HEK293 (cell line): ENCODE measurements at regions not wholly inside any gene's neighbourhood (a gene's known extent, or its start where the extent isn't known, plus 50 kb on each side); places are given as distances from the start of the nearest gene placed in this dataset.

ENCODE experiments used
- CTCF ChIA-PET: fragments of 350-600 bp; formaldehyde crosslinking; extraction: SDS; loops from one replicate; lab custom pipeline; 2021; ENCODE audit warnings: antibody characterized with exemption; lab: Yijun Ruan, JAX
- POLR2A ChIA-PET: fragments of 300-600 bp; formaldehyde crosslinking; extraction: SDS; loops from one replicate; lab custom pipeline; 2020; ENCODE audit warnings: antibody characterized with exemption, inconsistent platforms; lab: Yijun Ruan, JAX
- H3K27ac ChIP-seq: fragments of 200-500 bp; sonication (Bioruptor generic); 2 replicates; pipeline ENCODE4 v1.5.1; 2014; ENCODE audit warnings: low read depth, low read length, control low read depth, inconsistent platforms; ENCODE audit errors: extremely low read depth
- H3K36me3 ChIP-seq, 2 experiments: fragments of 200-500 bp in 1 of 2; sonication (Bioruptor generic) in 1 of 2; 1 replicate in 1 of 2; 2 replicates in 1 of 2; pipeline ENCODE4 v1.5.1; 2014 to 2017; ENCODE audit warnings: inconsistent platforms in 2 of 2, low read length in 2 of 2; ENCODE audit not compliant: control insufficient read depth in 2 of 2, insufficient read depth in 1 of 2
- H3K4me1 ChIP-seq: fragments of 200-500 bp; sonication (Bioruptor generic); 2 replicates; pipeline ENCODE4 v1.5.1; 2014; ENCODE audit warnings: mild to moderate bottlenecking, low read length, inconsistent platforms; ENCODE audit not compliant: control insufficient read depth, insufficient read depth
- H3K4me3 ChIP-seq: 2 replicates; pipeline ENCODE4 v1.5.1; 2011; ENCODE audit warnings: low read depth, mild to moderate bottlenecking, control low read depth, low read length, moderate library complexity
- H3K9me3 ChIP-seq: fragments of 200-500 bp; sonication (Bioruptor generic); 2 replicates; pipeline ENCODE4 v1.5.1; 2014; ENCODE audit warnings: low read depth, low read length, inconsistent platforms; ENCODE audit not compliant: control insufficient read depth, insufficient read depth
- GLIS1 ChIP-seq: fragments of 450-650 bp; formaldehyde crosslinking; IDR thresholded peaks from 2 replicates; pipeline ENCODE4 v1.5.1; 2016; ENCODE audit warnings: missing biosample characterization, missing genetic modification characterization
- KLF9 ChIP-seq: fragments of 450-650 bp; formaldehyde crosslinking; IDR thresholded peaks from 2 replicates; pipeline ENCODE4 v1.5.1; 2016; ENCODE audit warnings: missing biosample characterization, missing genetic modification characterization, low read depth
- MEIS1 ChIP-seq: sonication (generic); formaldehyde crosslinking; IDR thresholded peaks from 2 replicates; pipeline ENCODE4 v1.8.1; 2022; ENCODE audit warnings: missing genetic modification reagents, mild to moderate bottlenecking, borderline replicate concordance
- MZF1 ChIP-seq: fragments of 450-650 bp; formaldehyde crosslinking; IDR thresholded peaks from 2 replicates; pipeline ENCODE4 v1.5.1; 2017; ENCODE audit warnings: missing biosample characterization, missing genetic modification characterization, borderline replicate concordance
- OSR2 ChIP-seq: fragments of 450-650 bp; formaldehyde crosslinking; IDR thresholded peaks from 2 replicates; pipeline ENCODE4 v1.5.1; 2016; ENCODE audit warnings: missing biosample characterization, missing genetic modification characterization
- OVOL3 ChIP-seq: fragments of 450-650 bp; formaldehyde crosslinking; IDR thresholded peaks from 2 replicates; pipeline ENCODE4 v1.5.1; 2016; ENCODE audit warnings: missing biosample characterization, missing genetic modification characterization
- PRDM1 ChIP-seq: fragments of 450-650 bp; formaldehyde crosslinking; IDR thresholded peaks from 2 replicates; pipeline ENCODE4; 2016; ENCODE audit warnings: missing biosample characterization, missing genetic modification characterization
- WT1 ChIP-seq: fragments of 450-650 bp; formaldehyde crosslinking; IDR thresholded peaks from 2 replicates; pipeline ENCODE4 v1.5.1; 2016; ENCODE audit warnings: missing biosample characterization, missing genetic modification characterization
- ZBTB7A ChIP-seq: fragments of 450-650 bp; formaldehyde crosslinking; IDR thresholded peaks from 2 replicates; pipeline ENCODE4 v1.5.1; 2016; ENCODE audit warnings: low read depth, missing biosample characterization, missing genetic modification characterization
- ZBTB8A ChIP-seq: fragments of 450-650 bp; formaldehyde crosslinking; IDR thresholded peaks from 2 replicates; pipeline ENCODE4 v1.5.1; 2016; ENCODE audit warnings: missing biosample characterization, missing genetic modification characterization
- ZFP37 ChIP-seq: fragments of 450-650 bp; formaldehyde crosslinking; IDR thresholded peaks from 2 replicates; pipeline ENCODE4 v1.5.1; 2016; ENCODE audit warnings: missing biosample characterization, missing genetic modification characterization
- ZIC2 ChIP-seq: fragments of 450-650 bp; formaldehyde crosslinking; IDR thresholded peaks from 2 replicates; pipeline ENCODE4 v1.5.1; 2016; ENCODE audit warnings: missing biosample characterization, missing genetic modification characterization
- ZNF146 ChIP-seq: fragments of 450-650 bp; formaldehyde crosslinking; IDR thresholded peaks from 2 replicates; pipeline ENCODE4 v1.5.1; 2016; ENCODE audit warnings: missing biosample characterization, missing genetic modification characterization
- ZNF202 ChIP-seq: fragments of 450-650 bp; formaldehyde crosslinking; IDR thresholded peaks from 2 replicates; pipeline ENCODE4 v1.5.1; 2016; ENCODE audit warnings: missing biosample characterization, missing genetic modification characterization, borderline replicate concordance
- ZNF274 ChIP-seq, 2 experiments: fragments of 200-500 bp in 1 of 2; fragments of 450-650 bp in 1 of 2; sonication (Bioruptor generic) in 1 of 2; formaldehyde crosslinking in 1 of 2; IDR thresholded peaks; 2 replicates each; pipeline versions ENCODE4 v1.5.1 to v1.6.1; 2014 to 2016; ENCODE audit warnings: borderline replicate concordance in 1 of 2, inconsistent platforms in 1 of 2, low read length in 1 of 2, missing biosample characterization in 1 of 2, missing genetic modification characterization in 1 of 2
- ZNF366 ChIP-seq: fragments of 450-650 bp; formaldehyde crosslinking; conservative IDR thresholded peaks from 2 replicates; pipeline ENCODE4 v1.5.1; 2016; ENCODE audit warnings: missing biosample characterization, missing genetic modification characterization
- ZNF426 ChIP-seq: fragments of 450-650 bp; formaldehyde crosslinking; IDR thresholded peaks from 2 replicates; pipeline ENCODE4 v1.5.1; 2017; ENCODE audit warnings: missing biosample characterization, missing genetic modification characterization, mild to moderate bottlenecking, inconsistent platforms, moderate library complexity
- ZNF600 ChIP-seq: fragments of 450-650 bp; formaldehyde crosslinking; IDR thresholded peaks from 2 replicates; pipeline ENCODE4 v1.5.1; 2016; ENCODE audit warnings: missing biosample characterization, missing genetic modification characterization
- ZNF843 ChIP-seq: fragments of 450-650 bp; formaldehyde crosslinking; IDR thresholded peaks from 2 replicates; pipeline ENCODE4 v1.5.1; 2016; ENCODE audit warnings: missing biosample characterization, missing genetic modification characterization
- ZSCAN30 ChIP-seq: fragments of 450-650 bp; IDR thresholded peaks from 2 replicates; pipeline ENCODE4 v1.5.1; 2018; ENCODE audit warnings: missing biosample characterization, mild to moderate bottlenecking, missing genetic modification characterization, moderate library complexity
- TF ChIP-seq, protein P1 (sequence below): fragments of 450-650 bp; formaldehyde crosslinking; IDR thresholded peaks from 2 replicates; pipeline ENCODE4 v1.5.1; 2016; ENCODE audit warnings: missing biosample characterization, missing genetic modification characterization
- TF ChIP-seq, protein P2 (sequence below): fragments of 450-650 bp; formaldehyde crosslinking; IDR thresholded peaks from 2 replicates; pipeline ENCODE4 v1.5.1; 2016; ENCODE audit warnings: missing biosample characterization, missing genetic modification characterization

DNA sequence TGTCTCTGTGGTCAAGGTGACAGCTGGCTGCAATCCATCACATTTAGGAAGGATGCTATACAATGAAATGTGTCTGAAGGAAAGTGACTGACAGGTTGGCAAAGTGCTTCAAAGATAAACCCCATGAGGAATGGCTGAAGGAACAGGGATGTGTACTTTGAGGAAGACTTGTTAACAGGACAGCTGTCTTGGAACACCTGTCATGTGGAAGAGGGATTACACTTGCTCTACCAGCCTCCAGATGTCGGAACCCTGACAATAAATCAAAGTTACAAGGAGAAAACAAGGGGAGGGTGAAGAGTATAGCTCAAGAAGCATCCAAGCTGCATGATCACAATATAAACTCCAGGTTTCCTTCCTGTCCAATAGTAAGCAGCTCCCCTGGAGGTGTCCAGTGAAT lies 147.8 kb upstream of the TMCC3 start:
- H3K4me3 ChIP-seq: no peak overlapping the region
- no peaks in the 10 kb centered on the region for H3K4me1 ChIP-seq
- H3K27ac ChIP-seq: no peak overlapping the region
- ChIA-PET POLR2A (no interaction called here), CTCF (interaction anchor here (1.0 kb wide), 1 partner anchor 77 kb away, joined by 4 read pairs; no protein-coding TSS in a partner anchor)
- H3K9me3 ChIP-seq: no peaks in the 10 kb centered on the region
- no peaks in the 10 kb centered on the region for H3K36me3 ChIP-seq
- no peak for TF ChIP-seq ZNF426
- TF ChIP-seq ZBTB7A (tag by site-specific recombination): no peak
- TF ChIP-seq ZBTB8A (tag by site-specific recombination): no peak
- no peak for TF ChIP-seq MEIS1 (CRISPR knock-in tag)
- no peak for TF ChIP-seq ZNF274 (IDR thresholded peaks at IDR 0.05; ENCODE audit: low read length)
- TF ChIP-seq ZNF274 (tag by site-specific recombination; IDR thresholded peaks at IDR 0.05; ENCODE audit: borderline replicate concordance): no peak
- TF ChIP-seq KLF9: no peak
- TF ChIP-seq ZSCAN30 (tag by site-specific recombination): no peak
- no peak for TF ChIP-seq ZFP37 (tag by site-specific recombination)
- no peak for TF ChIP-seq OVOL3
- TF ChIP-seq, all 188 proteins: peak for 0

DNA sequence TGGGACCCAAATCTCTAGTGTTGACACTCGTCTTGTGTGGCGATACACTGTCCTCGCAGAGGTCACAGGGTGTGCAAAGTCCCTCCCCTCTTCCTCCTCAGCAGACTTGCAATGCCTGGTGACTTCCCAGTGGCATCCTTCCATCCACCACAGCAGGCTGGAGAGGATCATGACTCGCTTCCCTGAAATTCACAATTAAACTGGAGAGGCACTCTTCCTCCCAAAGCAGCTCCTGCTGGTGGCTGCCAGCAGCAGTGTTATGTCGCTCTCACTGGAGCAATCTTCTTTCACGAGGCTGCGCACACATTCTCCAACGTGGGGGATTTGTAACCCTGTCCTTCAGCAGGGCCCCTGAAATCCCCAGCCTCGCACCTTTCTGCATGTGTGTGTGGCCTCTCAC lies 145.2 kb upstream of the TMCC3 start:
- ChIA-PET POLR2A (no interaction called here), CTCF (interaction anchor here (0.5 to 0.9 kb wide), 2 partner anchors 145 to 1521 kb away, joined by 3 to 5 read pairs; partner anchors contain the start of gene TMCC3)
- no peaks in the 10 kb centered on the region for H3K4me1 ChIP-seq
- no peaks in the 10 kb centered on the region for H3K9me3 ChIP-seq
- H3K27ac ChIP-seq: no peak overlapping the region
- TF ChIP-seq GLIS1 (tag by site-specific recombination) (peak; percentile 56), ZNF202 (no peak), PRDM1 (tag by site-specific recombination) (peak; percentile 70), ZNF146 (no peak), ZNF366 (tag by site-specific recombination) (peak; percentile 61; the same call in 1 of the 2 replicates), MZF1 (tag by site-specific recombination) (peak; percentile 84; the same call in 1 of the 2 replicates), OSR2 (tag by site-specific recombination) (peak; percentile 73), ZNF600 (peak; percentile 92), ZIC2 (peak; percentile 44; the same call in 1 of the 2 replicates)
- TF ChIP-seq, protein P1, sequence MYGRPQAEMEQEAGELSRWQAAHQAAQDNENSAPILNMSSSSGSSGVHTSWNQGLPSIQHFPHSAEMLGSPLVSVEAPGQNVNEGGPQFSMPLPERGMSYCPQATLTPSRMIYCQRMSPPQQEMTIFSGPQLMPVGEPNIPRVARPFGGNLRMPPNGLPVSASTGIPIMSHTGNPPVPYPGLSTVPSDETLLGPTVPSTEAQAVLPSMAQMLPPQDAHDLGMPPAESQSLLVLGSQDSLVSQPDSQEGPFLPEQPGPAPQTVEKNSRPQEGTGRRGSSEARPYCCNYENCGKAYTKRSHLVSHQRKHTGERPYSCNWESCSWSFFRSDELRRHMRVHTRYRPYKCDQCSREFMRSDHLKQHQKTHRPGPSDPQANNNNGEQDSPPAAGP: 0 out of 2 replicates have a peak, but pooled peaks have one; percentile 48
- TF ChIP-seq, protein P2, sequence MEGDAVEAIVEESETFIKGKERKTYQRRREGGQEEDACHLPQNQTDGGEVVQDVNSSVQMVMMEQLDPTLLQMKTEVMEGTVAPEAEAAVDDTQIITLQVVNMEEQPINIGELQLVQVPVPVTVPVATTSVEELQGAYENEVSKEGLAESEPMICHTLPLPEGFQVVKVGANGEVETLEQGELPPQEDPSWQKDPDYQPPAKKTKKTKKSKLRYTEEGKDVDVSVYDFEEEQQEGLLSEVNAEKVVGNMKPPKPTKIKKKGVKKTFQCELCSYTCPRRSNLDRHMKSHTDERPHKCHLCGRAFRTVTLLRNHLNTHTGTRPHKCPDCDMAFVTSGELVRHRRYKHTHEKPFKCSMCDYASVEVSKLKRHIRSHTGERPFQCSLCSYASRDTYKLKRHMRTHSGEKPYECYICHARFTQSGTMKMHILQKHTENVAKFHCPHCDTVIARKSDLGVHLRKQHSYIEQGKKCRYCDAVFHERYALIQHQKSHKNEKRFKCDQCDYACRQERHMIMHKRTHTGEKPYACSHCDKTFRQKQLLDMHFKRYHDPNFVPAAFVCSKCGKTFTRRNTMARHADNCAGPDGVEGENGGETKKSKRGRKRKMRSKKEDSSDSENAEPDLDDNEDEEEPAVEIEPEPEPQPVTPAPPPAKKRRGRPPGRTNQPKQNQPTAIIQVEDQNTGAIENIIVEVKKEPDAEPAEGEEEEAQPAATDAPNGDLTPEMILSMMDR: peak; percentile 29; the same call in 1 of the 2 replicates
- H3K4me3 ChIP-seq: no peak overlapping the region
- no peaks in the 10 kb centered on the region for H3K36me3 ChIP-seq

DNA sequence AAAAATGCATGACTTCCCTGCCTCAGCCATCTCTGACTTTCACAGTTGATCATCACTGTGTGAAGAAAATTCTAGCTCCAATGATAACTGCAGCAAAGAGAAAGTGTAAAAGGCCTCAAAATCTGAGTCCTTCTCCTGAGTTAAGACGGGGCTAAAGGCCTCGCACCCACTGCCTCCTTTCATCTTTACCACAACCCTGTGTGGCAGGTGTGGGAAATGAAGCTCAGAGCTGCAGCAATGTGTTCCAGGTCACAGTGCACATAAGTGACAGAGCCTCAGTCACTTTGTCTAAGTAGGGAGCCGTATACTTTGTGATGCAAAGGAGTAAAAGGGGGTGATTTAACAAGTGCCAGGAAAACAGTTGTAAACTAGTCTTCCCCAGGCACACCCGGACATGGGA lies 144.7 kb upstream of the TMCC3 start:
- CTCF ChIA-PET: interaction anchor here (0.5 kb wide), 1 partner anchor 1521 kb away, joined by 3 read pairs; no protein-coding TSS in a partner anchor
- no peak for TF ChIP-seq ZNF843 (tag by site-specific recombination)
- 0 out of 2 replicates have a peak, but pooled peaks have one; percentile 46 for TF ChIP-seq WT1

More for the DNA sequence above, 144.7 kb upstream of the TMCC3 start:
- H3K27ac ChIP-seq: no peak overlapping the region
- no peaks in the 10 kb centered on the region for H3K4me1 ChIP-seq
- H3K4me3 ChIP-seq: no peak overlapping the region
- no peaks in the 10 kb centered on the region for H3K36me3 ChIP-seq
- H3K9me3 ChIP-seq: no peaks in the 10 kb centered on the region
- POLR2A ChIA-PET: no interaction called here
